GM12874 (cell line): ENCODE measurements at regions not wholly inside any gene's neighbourhood (a gene's known extent, or its start where the extent isn't known, plus 50 kb on each side); places are given as distances from the start of the nearest gene placed in this dataset.

ENCODE experiments used
- CTCF ChIP-seq: IDR thresholded peaks from 2 replicates; pipeline ENCODE4 v1.5.1; 2011; ENCODE audit warnings: low read depth, mild to moderate bottlenecking, control low read depth, low read length, moderate library complexity; ENCODE audit not compliant: insufficient read depth

GRCh38 chr12:38585086-38585485 lies 268.5 kb downstream of the ALG10B start:
- TF ChIP-seq CTCF, result no peak

GRCh38 chr12:38586789-38587188 lies 270.2 kb downstream of the ALG10B start:
- no peak for TF ChIP-seq CTCF

GRCh38 chr12:38587594-38587993 lies 271.0 kb downstream of the ALG10B start:
- TF ChIP-seq CTCF, result no peak

GRCh38 chr12:38588624-38589305 lies 272.2 kb downstream of the ALG10B start:
- no peak for TF ChIP-seq CTCF

GRCh38 chr12:38589306-38589632 lies 272.7 kb downstream of the ALG10B start:
- no peak for TF ChIP-seq CTCF

- no peak for TF ChIP-seq CTCF
Observed at GRCh38 chr12:38601949-38602348, 285.4 kb downstream of the ALG10B start.
